ENCODE measurements at regions not wholly inside any gene's neighbourhood (a gene's known extent, or its start where the extent isn't known, plus 50 kb on each side); places are given as distances from the start of the nearest gene placed in this dataset.

GRCh38 chr3:176174060-176174459, 1023.2 kb downstream of the TBL1XR1 start:
- no peaks in the 10 kb centered on the region for H3K36me3 ChIP-seq (ENCODE audit: insufficient read depth, low read length)
- no peak overlapping the region for H3K4me2 ChIP-seq (ENCODE audit: low read length)
- TF ChIP-seq CTCF (IDR thresholded peaks at IDR 0.05; ENCODE audit: insufficient read depth, low read depth, low read length), result no peak
- TF ChIP-seq EZH2 (IDR thresholded peaks at IDR 0.05; ENCODE audit: insufficient read depth, low read length), result no peak
- Mint-ChIP-seq H3K27ac (ENCODE audit: unreplicated experiment) (no peak overlapping the region), H3K4me1 (ENCODE audit: low read depth, unreplicated experiment) (no peaks in the 10 kb centered on the region), H3K4me3 (ENCODE audit: unreplicated experiment) (no peak overlapping the region), H3K9me3 (ENCODE audit: unreplicated experiment) (no peaks in the 10 kb centered on the region), H3K36me3 (ENCODE audit: low read depth, unreplicated experiment) (no peaks in the 10 kb centered on the region), H3K27me3 (ENCODE audit: low read depth, unreplicated experiment) (no peaks in the 10 kb centered on the region)
- no peaks in the 10 kb centered on the region for H3K4me1 ChIP-seq (ENCODE audit: insufficient read depth, low read length)
- H3K9me3 ChIP-seq (ENCODE audit: insufficient read depth, low read depth, low read length), result no peaks in the 10 kb centered on the region
- H4K20me1 ChIP-seq (ENCODE audit: insufficient read depth, low read length), result no peaks in the 10 kb centered on the region
- no peak overlapping the region for H3K27ac ChIP-seq (ENCODE audit: low read depth, low read length)
- no peak overlapping the region for H2AFZ ChIP-seq (ENCODE audit: low read depth, low read length)
- no peak for DNase-seq (ENCODE audit: low read depth)
- H3K9ac ChIP-seq (ENCODE audit: low read length), result no peak overlapping the region
- no peaks in the 10 kb centered on the region for H3K27me3 ChIP-seq (ENCODE audit: insufficient read depth, low read length)
- no peaks in the 10 kb centered on the region for H3K79me2 ChIP-seq (ENCODE audit: insufficient read depth, low read length)
- H3K4me3 ChIP-seq (ENCODE audit: insufficient read depth, low read depth, low read length), result no peak overlapping the region
- FAIRE-seq, result no peak

GRCh38 chr3:176172492-176172891, 1024.8 kb downstream of the TBL1XR1 start:
- Histone ChIP-seq H3K36me3 (ENCODE audit: insufficient read depth, low read length) (no peaks in the 10 kb centered on the region), H3K9me3 (ENCODE audit: insufficient read depth, low read depth, low read length) (no peaks in the 10 kb centered on the region), H3K27ac (ENCODE audit: low read depth, low read length) (no peak overlapping the region), H3K79me2 (ENCODE audit: insufficient read depth, low read length) (no peaks in the 10 kb centered on the region), H3K27me3 (ENCODE audit: insufficient read depth, low read length) (no peaks in the 10 kb centered on the region), H3K4me2 (ENCODE audit: low read length) (no peak overlapping the region), H3K4me3 (ENCODE audit: insufficient read depth, low read depth, low read length) (no peak overlapping the region), H4K20me1 (ENCODE audit: insufficient read depth, low read length) (no peaks in the 10 kb centered on the region), H3K4me1 (ENCODE audit: insufficient read depth, low read length) (no peaks in the 10 kb centered on the region), H3K9ac (ENCODE audit: low read length) (no peak overlapping the region), H2AFZ (ENCODE audit: low read depth, low read length) (no peak overlapping the region)
- no peaks in the 10 kb centered on the region for H3K36me3 Mint-ChIP-seq (ENCODE audit: low read depth, unreplicated experiment)
- no peak for FAIRE-seq
- no peak overlapping the region for H3K27ac Mint-ChIP-seq (ENCODE audit: unreplicated experiment)
- no peak for TF ChIP-seq EZH2 (IDR thresholded peaks at IDR 0.05; ENCODE audit: insufficient read depth, low read length)
- TF ChIP-seq CTCF (IDR thresholded peaks at IDR 0.05; ENCODE audit: insufficient read depth, low read depth, low read length), result no peak
- H3K9me3 Mint-ChIP-seq (ENCODE audit: unreplicated experiment), result no peaks in the 10 kb centered on the region
- DNase-seq (ENCODE audit: low read depth), result no peak
- no peak overlapping the region for H3K4me3 Mint-ChIP-seq (ENCODE audit: unreplicated experiment)
- H3K4me1 Mint-ChIP-seq (ENCODE audit: low read depth, unreplicated experiment), result no peaks in the 10 kb centered on the region
- no peaks in the 10 kb centered on the region for H3K27me3 Mint-ChIP-seq (ENCODE audit: low read depth, unreplicated experiment)

- no peak overlapping the region for H3K27ac Mint-ChIP-seq (ENCODE audit: unreplicated experiment)
- no peaks in the 10 kb centered on the region for H3K9me3 Mint-ChIP-seq (ENCODE audit: unreplicated experiment)
- no peaks in the 10 kb centered on the region for H3K27me3 ChIP-seq (ENCODE audit: insufficient read depth, low read length)
- H3K4me1 Mint-ChIP-seq (ENCODE audit: low read depth, unreplicated experiment), result no peaks in the 10 kb centered on the region
- no peak overlapping the region for H2AFZ ChIP-seq (ENCODE audit: low read depth, low read length)
- no peaks in the 10 kb centered on the region for H3K9me3 ChIP-seq (ENCODE audit: insufficient read depth, low read depth, low read length)
- no peak overlapping the region for H3K4me2 ChIP-seq (ENCODE audit: low read length)
- H4K20me1 ChIP-seq (ENCODE audit: insufficient read depth, low read length), result no peaks in the 10 kb centered on the region
- no peak overlapping the region for H3K4me3 Mint-ChIP-seq (ENCODE audit: unreplicated experiment)
- no peaks in the 10 kb centered on the region for H3K27me3 Mint-ChIP-seq (ENCODE audit: low read depth, unreplicated experiment)
- H3K36me3 Mint-ChIP-seq (ENCODE audit: low read depth, unreplicated experiment), result no peaks in the 10 kb centered on the region
- TF ChIP-seq CTCF (IDR thresholded peaks at IDR 0.05; ENCODE audit: insufficient read depth, low read depth, low read length) (no peak), EZH2 (IDR thresholded peaks at IDR 0.05; ENCODE audit: insufficient read depth, low read length) (no peak)
- no peaks in the 10 kb centered on the region for H3K4me1 ChIP-seq (ENCODE audit: insufficient read depth, low read length)
- DNase-seq (ENCODE audit: low read depth) (no peak), FAIRE-seq (no peak)
- no peak overlapping the region for H3K4me3 ChIP-seq (ENCODE audit: insufficient read depth, low read depth, low read length)
- H3K27ac ChIP-seq (ENCODE audit: low read depth, low read length), result no peak overlapping the region
- H3K79me2 ChIP-seq (ENCODE audit: insufficient read depth, low read length), result no peaks in the 10 kb centered on the region
- H3K9ac ChIP-seq (ENCODE audit: low read length), result no peak overlapping the region
- no peaks in the 10 kb centered on the region for H3K36me3 ChIP-seq (ENCODE audit: insufficient read depth, low read length)
These were observed 1030.0 kb downstream of the TBL1XR1 start for GRCh38 chr3:176167272-176167671.

Measured in astrocyte (in vitro differentiated cells and primary cell).